Activated naive CD8-positive, alpha-beta T cell treated with anti-CD3 and anti-CD28 coated beads, Interleukin-2, amount 10 ng/mL, durations not matched to agents 7 days and 5 days (primary cell): ENCODE measurements at regions not wholly inside any gene's neighbourhood (a gene's known extent, or its start where the extent isn't known, plus 50 kb on each side); places are given as distances from the start of the nearest gene placed in this dataset.

Source experiments
- ATAC-seq: fragments of 150-1000 bp; cut with Tn5 transposase; one replicate; pipeline ENCODE4 v1.10.0; 2021; ENCODE audit warnings: low read depth, moderate library complexity
- POLR2A ChIA-PET: fragments of 350-600 bp; sonication (Branson Sonifier 250); formaldehyde crosslinking; loops from one replicate; lab custom pipeline; 2021; ENCODE audit warnings: antibody characterized with exemption; lab: Charles Lee
- DNase-seq: peaks from one replicate; pipeline ENCODE4 v3.0.0; 2021
- H3K27ac Mint-ChIP-seq: one replicate; pipeline ENCODE4 v1.8.0; 2022; ENCODE audit warnings: mild to moderate bottlenecking, mixed read lengths
- H3K27me3 Mint-ChIP-seq: one replicate; pipeline ENCODE4 v1.8.0; 2022; ENCODE audit warnings: mild to moderate bottlenecking, moderate library complexity, mixed read lengths
- H3K36me3 Mint-ChIP-seq: one replicate; pipeline ENCODE4 v1.8.0; 2021; ENCODE audit warnings: mild to moderate bottlenecking, mixed read lengths
- H3K4me1 Mint-ChIP-seq: one replicate; pipeline ENCODE4 v1.8.0; 2021; ENCODE audit warnings: mixed read lengths
- H3K4me3 Mint-ChIP-seq: one replicate; pipeline ENCODE4 v1.8.0; 2022; ENCODE audit warnings: mild to moderate bottlenecking, moderate library complexity, mixed read lengths
- H3K9me3 Mint-ChIP-seq: one replicate; pipeline ENCODE4 v1.8.0; 2021; ENCODE audit warnings: mixed read lengths

DNA sequence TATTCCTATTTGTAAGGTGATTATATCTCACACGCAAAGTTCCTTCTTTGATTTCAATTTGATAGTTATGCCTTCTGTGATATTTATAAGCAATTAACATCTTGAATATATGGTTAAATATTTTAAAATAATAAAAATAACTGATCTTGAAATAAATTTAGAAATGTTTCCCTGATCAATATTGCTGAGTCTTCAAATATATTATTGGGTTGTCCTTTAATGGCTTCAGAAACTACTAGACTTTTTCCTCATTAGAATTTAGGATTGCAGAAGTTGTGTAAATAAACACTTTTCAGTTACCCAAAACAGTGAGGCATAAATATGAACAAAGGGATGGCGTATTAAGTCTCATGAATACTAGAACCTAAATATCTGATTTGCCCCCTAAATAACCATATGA, 252.3 kb upstream of the PRR20A start:
- no peak for ATAC-seq

GRCh38 chr13:56893843-56894242, 246.9 kb upstream of the PRR20A start:
- no peak overlapping the region for H3K4me3 Mint-ChIP-seq

More for the DNA sequence above, 252.3 kb upstream of the PRR20A start:
- peaks cover 2% of the 10 kb centered on the region for H3K9me3 Mint-ChIP-seq
- DNase-seq: no peak
- H3K27me3 Mint-ChIP-seq: no peaks in the 10 kb centered on the region
- H3K36me3 Mint-ChIP-seq: no peaks in the 10 kb centered on the region
- H3K4me1 Mint-ChIP-seq: no peaks in the 10 kb centered on the region
- POLR2A ChIA-PET: no interaction called here
- no peak overlapping the region for H3K27ac Mint-ChIP-seq
- no peak overlapping the region for H3K4me3 Mint-ChIP-seq

GRCh38 chr13:56900549-56901279, 240.0 kb upstream of the PRR20A start:
- Mint-ChIP-seq H3K4me1 (no peaks in the 10 kb centered on the region), H3K9me3 (peaks cover 3% of the 10 kb centered on the region), H3K27me3 (no peaks in the 10 kb centered on the region), H3K27ac (no peak overlapping the region), H3K36me3 (no peaks in the 10 kb centered on the region), H3K4me3 (no peak overlapping the region)
- POLR2A ChIA-PET: no interaction called here
- no peak for ATAC-seq
- DNase-seq: no peak

More at GRCh38 chr13:56893843-56894242, 246.9 kb upstream of the PRR20A start:
- POLR2A ChIA-PET: no interaction called here
- no peak for DNase-seq
- H3K27me3 Mint-ChIP-seq: no peaks in the 10 kb centered on the region
- no peaks in the 10 kb centered on the region for H3K4me1 Mint-ChIP-seq
- no peak overlapping the region for H3K27ac Mint-ChIP-seq
- ATAC-seq: no peak
- no peaks in the 10 kb centered on the region for H3K36me3 Mint-ChIP-seq
- no peaks in the 10 kb centered on the region for H3K9me3 Mint-ChIP-seq

- ATAC-seq: no peak
- POLR2A ChIA-PET: no interaction called here
- Mint-ChIP-seq H3K36me3 (no peaks in the 10 kb centered on the region), H3K27me3 (no peaks in the 10 kb centered on the region), H3K9me3 (peaks cover 3% of the 10 kb centered on the region), H3K4me3 (no peak overlapping the region), H3K27ac (no peak overlapping the region), H3K4me1 (no peaks in the 10 kb centered on the region)
- no peak for DNase-seq
Observed at GRCh38 chr13:56902276-56902675, 238.4 kb upstream of the PRR20A start.

GRCh38 chr13:56903710-56904282, 236.9 kb upstream of the PRR20A start:
- DNase-seq: no peak
- POLR2A ChIA-PET: no interaction called here

GRCh38 chr13:56906909-56907308, 233.8 kb upstream of the PRR20A start:
- Mint-ChIP-seq H3K4me1 (no peaks in the 10 kb centered on the region), H3K27ac (no peak overlapping the region), H3K27me3 (no peaks in the 10 kb centered on the region), H3K36me3 (no peaks in the 10 kb centered on the region), H3K9me3 (peaks cover 1% of the 10 kb centered on the region), H3K4me3 (no peak overlapping the region)
- no peak for ATAC-seq
- POLR2A ChIA-PET: no interaction called here
- no peak for DNase-seq

More at GRCh38 chr13:56903710-56904282, 236.9 kb upstream of the PRR20A start:
- Mint-ChIP-seq H3K36me3 (no peaks in the 10 kb centered on the region), H3K27me3 (no peaks in the 10 kb centered on the region), H3K9me3 (peaks cover 3% of the 10 kb centered on the region), H3K27ac (no peak overlapping the region), H3K4me1 (no peaks in the 10 kb centered on the region), H3K4me3 (no peak overlapping the region)
- no peak for ATAC-seq

- POLR2A ChIA-PET: no interaction called here
- Mint-ChIP-seq H3K4me3 (no peak overlapping the region), H3K27ac (no peak overlapping the region), H3K36me3 (no peaks in the 10 kb centered on the region), H3K9me3 (no peaks in the 10 kb centered on the region), H3K27me3 (no peaks in the 10 kb centered on the region), H3K4me1 (no peaks in the 10 kb centered on the region)
- DNase-seq (no peak), ATAC-seq (no peak)
Observed at GRCh38 chr13:56907766-56908165, 233.0 kb upstream of the PRR20A start.

DNA sequence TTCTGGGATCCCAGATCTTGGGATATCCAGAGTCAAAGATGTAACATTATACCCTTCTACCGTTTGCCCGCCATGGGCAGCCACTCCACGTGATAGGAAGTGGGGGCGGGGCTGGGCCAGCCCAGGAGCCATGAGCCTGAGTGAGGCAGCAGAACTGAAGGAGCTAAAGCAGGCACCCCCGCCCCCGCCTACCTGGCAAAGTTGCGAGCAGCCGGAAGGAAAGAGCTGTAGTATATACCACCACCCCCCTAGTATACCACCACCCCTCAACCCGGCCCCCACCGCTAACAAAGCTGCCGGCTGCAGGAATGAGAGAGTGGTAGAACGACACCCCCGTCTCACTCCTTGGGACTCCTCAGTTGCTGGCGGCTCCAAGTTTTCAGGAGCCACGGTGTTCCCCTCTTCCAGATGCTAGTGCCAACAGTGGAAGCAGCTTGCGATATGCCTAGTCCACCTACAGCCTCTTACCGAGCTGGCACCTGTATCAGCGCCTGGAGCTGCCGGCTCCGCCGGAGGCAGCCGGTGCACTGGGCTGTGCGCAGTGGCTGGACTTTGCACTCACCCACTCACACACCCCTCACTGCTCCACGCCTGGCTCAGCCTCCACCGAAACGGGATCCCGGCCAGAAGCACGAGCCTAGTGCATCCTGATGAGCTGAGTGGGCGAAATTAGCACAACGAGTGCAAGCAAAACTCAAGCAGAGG, 230.7 kb upstream of the PRR20A start:
- no peak for ATAC-seq
- no peak overlapping the region for H3K4me3 Mint-ChIP-seq
- H3K4me1 Mint-ChIP-seq: no peaks in the 10 kb centered on the region
- H3K27me3 Mint-ChIP-seq: no peaks in the 10 kb centered on the region
- POLR2A ChIA-PET: no interaction called here
- no peak overlapping the region for H3K27ac Mint-ChIP-seq
- no peaks in the 10 kb centered on the region for H3K9me3 Mint-ChIP-seq
- no peak for DNase-seq
- H3K36me3 Mint-ChIP-seq: no peaks in the 10 kb centered on the region

- DNase-seq (no peak), ATAC-seq (no peak)
- Mint-ChIP-seq H3K9me3 (no peaks in the 10 kb centered on the region), H3K27me3 (no peaks in the 10 kb centered on the region), H3K4me1 (no peaks in the 10 kb centered on the region), H3K4me3 (no peak overlapping the region), H3K36me3 (no peaks in the 10 kb centered on the region), H3K27ac (no peak overlapping the region)
- POLR2A ChIA-PET: no interaction called here
Observed at GRCh38 chr13:56917966-56918365, 222.8 kb upstream of the PRR20A start.

GRCh38 chr13:56923626-56924140, 217.0 kb upstream of the PRR20A start:
- Mint-ChIP-seq H3K27me3 (no peaks in the 10 kb centered on the region), H3K27ac (no peak overlapping the region), H3K36me3 (no peaks in the 10 kb centered on the region), H3K4me3 (no peak overlapping the region), H3K9me3 (peaks cover 3% of the 10 kb centered on the region), H3K4me1 (no peaks in the 10 kb centered on the region)
- POLR2A ChIA-PET: no interaction called here
- DNase-seq (no peak), ATAC-seq (no peak)

- Mint-ChIP-seq H3K9me3 (peaks cover 3% of the 10 kb centered on the region), H3K27ac (no peak overlapping the region)
Observed at GRCh38 chr13:56924401-56924800, 216.3 kb upstream of the PRR20A start.

DNA sequence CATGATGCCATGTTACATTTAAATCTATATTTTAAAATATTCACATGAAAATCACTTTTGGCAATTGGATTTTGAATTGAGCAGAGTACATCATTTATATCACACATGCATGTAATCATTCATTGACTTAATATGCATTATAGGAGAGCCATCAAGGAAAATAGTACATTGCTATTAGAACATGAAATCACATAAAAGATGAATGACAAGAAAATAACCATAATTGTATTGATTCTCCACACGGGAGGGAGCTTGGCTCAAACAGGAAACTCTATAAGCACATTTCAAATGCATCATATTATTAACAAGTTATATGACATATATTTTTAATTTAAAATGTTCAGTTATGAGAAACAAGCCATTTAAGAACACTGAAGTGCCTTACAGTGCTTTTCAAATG, 208.6 kb upstream of the PRR20A start:
- ATAC-seq (no peak), DNase-seq (no peak)
- Mint-ChIP-seq H3K4me1 (no peaks in the 10 kb centered on the region), H3K27me3 (no peaks in the 10 kb centered on the region), H3K27ac (no peak overlapping the region), H3K36me3 (no peaks in the 10 kb centered on the region), H3K9me3 (peaks cover 16% of the 10 kb centered on the region), H3K4me3 (no peak overlapping the region)
- POLR2A ChIA-PET: no interaction called here

More at GRCh38 chr13:56924401-56924800, 216.3 kb upstream of the PRR20A start:
- no peaks in the 10 kb centered on the region for H3K27me3 Mint-ChIP-seq
- POLR2A ChIA-PET: no interaction called here
- H3K36me3 Mint-ChIP-seq: no peaks in the 10 kb centered on the region
- H3K4me3 Mint-ChIP-seq: no peak overlapping the region
- no peaks in the 10 kb centered on the region for H3K4me1 Mint-ChIP-seq
- ATAC-seq: no peak
- DNase-seq: no peak

DNA sequence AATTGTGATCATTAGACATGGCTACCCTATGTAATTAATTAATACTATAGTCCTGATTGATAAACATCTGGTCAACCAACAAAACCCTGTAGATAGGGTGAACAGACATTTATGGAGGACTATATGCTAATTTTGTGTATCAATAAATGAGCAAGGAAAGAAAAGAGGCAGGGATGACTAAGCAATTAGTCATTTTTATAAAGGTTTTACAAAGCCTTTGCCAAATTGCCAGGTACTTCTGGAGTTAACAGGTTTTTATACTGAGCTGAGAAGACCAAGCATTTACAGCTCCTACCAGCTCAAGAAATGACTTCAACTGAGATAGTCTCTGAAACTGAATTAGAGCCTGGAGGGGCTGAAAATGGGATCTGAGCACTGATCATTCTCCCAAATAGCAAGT, 186.8 kb upstream of the PRR20A start:
- Mint-ChIP-seq H3K4me3 (no peak overlapping the region), H3K27me3 (no peaks in the 10 kb centered on the region), H3K9me3 (no peaks in the 10 kb centered on the region), H3K27ac (no peak overlapping the region), H3K36me3 (no peaks in the 10 kb centered on the region), H3K4me1 (no peaks in the 10 kb centered on the region)
- ATAC-seq: no peak
- POLR2A ChIA-PET: no interaction called here
- no peak for DNase-seq

GRCh38 chr13:56975647-56976046, 165.1 kb upstream of the PRR20A start:
- no peaks in the 10 kb centered on the region for H3K4me1 Mint-ChIP-seq
- no peaks in the 10 kb centered on the region for H3K36me3 Mint-ChIP-seq
- POLR2A ChIA-PET: no interaction called here
- H3K4me3 Mint-ChIP-seq: no peak overlapping the region
- no peak for ATAC-seq
- H3K27me3 Mint-ChIP-seq: no peaks in the 10 kb centered on the region
- no peak for DNase-seq
- no peak overlapping the region for H3K27ac Mint-ChIP-seq
- H3K9me3 Mint-ChIP-seq: peaks cover 8% of the 10 kb centered on the region
